NCI-H1417 (cell line): ENCODE measurements at regions not wholly inside any gene's neighbourhood (a gene's known extent, or its start where the extent isn't known, plus 50 kb on each side); places are given as distances from the start of the nearest gene placed in this dataset.
"Not testable (repeated sequence)": the region's sequence is repeated elsewhere in the genome, so short reads cannot be mapped to it uniquely, and the experiment has no call there.

ENCODE experiments used
- DNase-seq, 3 experiments: peaks; one replicate each; lab custom pipeline; 2025; lab: John Stamatoyannopoulos, UW

GRCh38 chr1:115534106-115534505 is 107.7 kb upstream of the VANGL1 start:
- DNase-seq: no peak

DNA sequence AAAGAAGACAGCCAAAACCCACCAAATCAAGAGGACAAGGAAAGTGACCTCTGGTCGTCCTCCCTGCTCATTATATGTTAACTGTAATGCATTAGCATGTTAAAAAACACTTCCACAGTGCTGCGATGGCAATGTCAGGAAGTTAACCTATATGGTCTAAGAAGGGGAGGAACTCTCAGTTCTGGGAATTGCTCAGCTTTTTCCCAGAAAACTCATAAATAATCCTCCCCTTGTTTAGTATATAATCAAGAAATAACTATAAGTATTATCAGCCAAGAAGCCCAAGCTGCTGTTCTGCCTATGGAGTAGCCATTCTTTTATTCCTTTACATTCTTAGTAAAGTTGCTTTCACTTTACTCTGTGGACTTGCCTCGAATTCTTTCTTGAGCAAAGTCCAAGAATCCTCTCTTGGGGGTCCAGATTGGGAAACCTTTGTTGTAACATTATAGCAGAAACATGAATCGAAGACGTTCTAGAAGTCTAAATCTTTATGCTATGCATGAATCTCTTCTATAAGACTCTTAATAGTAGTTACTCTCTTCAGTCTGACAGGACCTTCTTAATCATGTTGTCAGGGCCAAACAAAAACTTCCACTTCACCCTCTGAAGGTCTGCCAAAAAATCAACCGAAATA is 110.0 kb upstream of the VANGL1 start:
- DNase-seq: no peak

GRCh38 chr1:115530407-115530806 is 111.4 kb upstream of the VANGL1 start:
- DNase-seq: no peak

DNA sequence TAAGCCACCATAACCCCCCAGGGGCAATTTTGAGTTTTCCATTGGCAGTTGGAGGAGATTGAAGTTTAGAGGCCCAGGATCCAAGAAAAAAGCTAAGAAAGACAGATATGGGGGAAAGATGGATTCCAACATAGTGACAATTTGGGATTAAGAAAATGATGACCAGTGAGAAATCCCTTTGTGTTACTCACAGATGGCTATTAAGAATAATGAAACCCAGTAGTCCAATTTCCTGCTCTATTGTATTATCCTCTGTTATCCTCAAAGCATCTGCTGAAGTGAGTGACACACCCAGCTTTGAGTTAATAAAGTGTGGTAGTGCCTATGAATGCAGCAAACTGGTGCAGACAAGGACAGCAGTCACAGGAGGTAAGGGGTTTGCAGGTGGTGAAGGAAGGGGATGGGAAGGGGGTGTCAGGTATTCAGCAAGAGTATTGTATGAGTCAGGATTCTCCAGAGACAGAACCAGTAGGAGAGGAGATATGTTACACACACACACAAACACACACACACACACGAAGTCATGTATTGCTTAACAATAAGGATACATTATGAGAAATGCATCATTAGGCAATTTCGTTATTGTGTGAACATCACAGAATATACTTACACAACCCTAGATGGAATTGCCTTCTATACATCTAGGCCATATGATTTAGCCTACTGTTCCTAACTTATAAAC is 112.4 kb upstream of the VANGL1 start:
- peak in 1 of 3 experiments; percentile 21 for DNase-seq

DNA sequence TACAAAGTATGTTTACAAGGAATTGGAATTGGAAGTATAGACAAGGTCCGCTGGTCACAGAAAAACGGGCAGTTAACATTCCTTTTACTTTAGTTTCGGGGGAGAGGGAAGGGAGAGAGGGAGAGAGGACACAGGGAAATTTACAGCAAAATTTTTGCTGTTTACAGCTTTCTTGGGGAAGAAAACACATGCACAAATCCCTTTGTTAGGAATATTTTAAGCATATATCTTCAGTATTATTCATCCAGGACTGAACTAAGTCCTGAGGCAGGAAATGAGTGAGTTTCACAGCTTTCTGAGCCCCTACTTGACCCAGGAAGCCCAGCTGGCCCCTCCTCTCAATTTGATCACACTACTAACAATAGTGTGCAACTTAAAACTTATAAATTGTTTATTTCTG is 113.4 kb upstream of the VANGL1 start:
- not testable (repeated sequence) for DNase-seq

GRCh38 chr1:115527746-115528145 is 114.0 kb upstream of the VANGL1 start:
- DNase-seq: no peak

DNA sequence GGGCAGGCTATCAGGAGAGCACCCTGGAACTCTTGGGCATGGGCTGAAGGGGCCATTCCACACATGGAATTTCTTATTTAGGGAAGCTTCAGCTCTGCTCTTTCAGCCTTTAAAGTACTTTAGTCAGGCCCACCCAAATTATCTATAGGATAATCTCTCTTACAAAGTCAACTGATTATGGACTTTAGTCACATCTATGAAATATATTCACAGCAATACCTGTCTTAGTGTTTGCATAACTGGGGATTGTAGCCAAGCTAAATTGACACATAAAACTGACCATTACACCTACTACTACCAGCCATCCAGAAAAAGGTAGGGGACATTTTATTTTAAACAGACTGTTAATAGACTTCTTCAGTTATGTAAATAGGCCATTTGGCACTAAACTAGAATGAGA is 114.9 kb upstream of the VANGL1 start:
- DNase-seq: no peak

DNA sequence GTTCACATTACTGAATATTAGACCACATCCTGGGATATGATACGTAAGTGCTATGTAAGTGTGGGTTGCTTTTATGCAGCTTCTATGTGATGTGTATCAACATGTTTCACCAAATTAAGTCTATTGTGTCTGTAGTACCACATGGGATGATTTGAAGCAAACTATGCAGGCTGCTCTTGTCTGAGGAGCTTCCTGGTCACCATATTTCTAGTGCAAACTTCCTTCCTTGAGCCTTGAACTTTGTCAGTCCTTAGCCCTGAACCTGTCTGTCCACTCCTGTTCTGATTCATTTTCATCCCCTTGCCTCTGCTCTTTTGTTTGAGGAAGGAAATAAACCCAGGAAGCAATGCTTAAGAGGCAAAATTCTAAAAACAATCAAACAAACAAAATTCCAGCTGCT is 117.5 kb upstream of the VANGL1 start:
- no peak for DNase-seq

- no peak for DNase-seq
These were observed 119.4 kb upstream of the VANGL1 start for GRCh38 chr1:115522386-115522785.

- no peak for DNase-seq
These were observed 126.5 kb upstream of the VANGL1 start for GRCh38 chr1:115515270-115515669.

DNA sequence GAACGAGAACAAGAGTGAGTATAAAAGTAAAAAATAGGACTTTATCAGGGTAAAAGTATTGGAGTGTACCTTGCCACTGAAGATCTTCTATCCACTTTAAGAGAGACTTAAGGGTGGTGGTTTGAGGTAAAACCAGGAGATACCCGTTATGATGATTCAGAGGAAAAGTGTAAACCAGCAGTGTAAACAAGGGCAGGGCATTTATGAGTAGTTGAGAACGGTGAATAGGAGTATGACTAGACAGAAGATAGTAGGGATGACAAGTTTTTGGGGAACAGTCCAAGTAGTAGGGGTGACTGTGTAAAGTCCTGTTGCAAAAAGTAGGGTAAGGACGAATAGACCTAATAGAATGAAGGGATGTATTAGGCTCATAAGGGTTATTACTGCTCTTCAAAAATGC is 131.5 kb upstream of the VANGL1 start:
- DNase-seq: not testable (repeated sequence)

DNA sequence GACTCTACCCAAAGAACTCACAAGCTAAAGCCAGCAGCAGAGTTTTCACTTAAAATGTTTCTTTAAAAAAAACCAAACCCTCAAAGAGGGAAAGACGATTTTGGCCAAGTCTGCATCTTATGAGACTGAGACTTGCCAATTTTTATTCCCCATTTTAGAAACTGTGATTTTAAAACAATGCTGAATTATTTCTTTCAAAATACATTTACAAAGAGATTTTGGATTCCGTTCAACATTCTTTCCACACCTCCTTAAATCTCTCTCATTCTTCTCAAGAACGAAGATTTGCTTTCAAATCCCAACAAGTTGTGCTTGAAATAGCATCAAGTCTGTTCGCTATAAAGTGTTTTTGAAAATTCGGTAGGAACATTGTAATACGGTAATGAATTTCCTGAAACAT is 133.9 kb upstream of the VANGL1 start:
- DNase-seq: no peak

GRCh38 chr1:115506924-115507589 is 134.7 kb upstream of the VANGL1 start:
- peak; percentile 6 to 39 (median 8) for DNase-seq

- DNase-seq: peak in 1 of 3 experiments; percentile 19
These were observed 135.3 kb upstream of the VANGL1 start for GRCh38 chr1:115506518-115506917.

- DNase-seq: peak in 2 of 3 experiments; percentile 37 to 95
These were observed 136.6 kb upstream of the VANGL1 start for GRCh38 chr1:115505148-115505571.

- DNase-seq: not testable (repeated sequence)
These were observed 139.6 kb upstream of the VANGL1 start for GRCh38 chr1:115502183-115502582.

GRCh38 chr1:115501476-115501875 is 140.3 kb upstream of the VANGL1 start:
- no peak for DNase-seq

DNA sequence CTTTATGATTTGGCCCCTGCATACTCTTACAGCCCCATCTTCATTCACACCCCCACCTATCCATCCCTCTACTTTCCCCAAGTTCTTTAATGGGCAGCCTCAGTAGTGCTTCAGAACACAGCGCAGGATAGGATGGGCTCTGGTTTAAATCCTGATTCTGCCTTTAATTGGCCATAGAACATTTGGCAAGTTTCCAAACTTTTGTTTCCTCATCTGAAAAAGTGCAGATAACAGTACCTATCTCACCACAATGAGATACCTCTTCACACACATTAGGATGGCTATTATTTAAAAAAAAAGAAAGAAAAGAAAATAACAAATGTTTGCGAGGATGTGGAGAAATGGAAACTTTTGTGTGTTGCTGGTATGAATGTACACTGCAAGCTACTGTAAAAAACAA is 142.5 kb upstream of the VANGL1 start:
- no peak for DNase-seq

GRCh38 chr1:115496904-115497527 is 144.8 kb upstream of the VANGL1 start:
- DNase-seq: no peak

DNA sequence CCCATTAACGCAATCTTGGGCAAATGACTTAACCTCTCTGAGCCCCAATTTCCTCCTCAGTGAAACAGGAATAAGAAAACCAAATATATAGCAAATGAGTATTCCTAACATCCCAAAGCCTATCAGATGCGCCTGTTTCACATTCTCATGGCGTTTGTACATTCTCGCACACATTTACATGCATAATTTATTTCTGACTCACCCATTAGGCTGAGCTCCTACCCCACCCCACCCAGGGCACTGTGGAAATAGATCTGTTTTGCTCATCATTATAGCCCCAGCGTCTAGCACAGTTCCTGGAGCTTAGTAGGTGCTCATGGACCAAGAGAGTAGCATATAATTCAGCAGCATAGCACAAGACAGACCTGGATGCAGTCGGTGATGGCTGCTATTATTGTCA is 146.1 kb upstream of the VANGL1 start:
- no peak for DNase-seq

DNA sequence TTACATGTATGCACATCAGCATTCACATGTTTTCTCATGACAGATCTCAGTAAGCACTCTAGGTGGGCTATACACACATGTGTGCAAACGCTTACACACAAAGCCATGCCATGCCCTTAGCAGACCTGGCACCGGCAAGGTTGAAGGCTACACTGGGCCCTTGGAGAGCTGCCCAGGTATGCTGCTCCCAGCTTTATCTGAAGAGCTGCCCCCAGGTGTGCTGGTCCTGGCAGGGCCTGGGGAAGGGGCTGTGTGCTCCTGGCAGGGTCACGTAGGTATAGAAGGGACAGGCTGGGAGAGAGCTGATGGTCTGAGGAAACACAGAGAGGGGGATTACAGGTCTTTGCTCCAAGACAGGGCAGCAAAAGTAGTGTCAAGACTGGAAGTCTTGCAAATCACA is 146.7 kb upstream of the VANGL1 start:
- no peak for DNase-seq

DNA sequence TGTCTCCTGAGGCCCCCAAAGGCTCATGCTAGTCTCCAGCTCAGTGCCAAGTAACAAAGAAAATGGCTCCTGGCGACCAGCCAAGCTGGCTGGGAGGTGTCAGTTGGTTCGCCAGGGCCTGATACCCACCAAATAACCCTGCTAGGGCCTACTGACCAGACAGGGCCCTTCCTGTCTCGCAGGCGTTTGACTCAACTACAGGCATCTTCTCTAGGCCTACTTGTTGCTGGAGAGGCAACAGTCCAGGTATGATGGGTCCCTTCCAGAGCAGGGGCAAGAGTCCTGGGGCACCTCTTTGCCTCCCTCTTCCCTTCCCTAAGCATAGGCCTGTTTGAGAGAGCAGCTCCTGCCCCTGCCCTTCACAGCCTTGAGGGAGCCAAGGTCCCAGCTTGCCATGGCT is 147.9 kb upstream of the VANGL1 start:
- DNase-seq: no peak

DNA sequence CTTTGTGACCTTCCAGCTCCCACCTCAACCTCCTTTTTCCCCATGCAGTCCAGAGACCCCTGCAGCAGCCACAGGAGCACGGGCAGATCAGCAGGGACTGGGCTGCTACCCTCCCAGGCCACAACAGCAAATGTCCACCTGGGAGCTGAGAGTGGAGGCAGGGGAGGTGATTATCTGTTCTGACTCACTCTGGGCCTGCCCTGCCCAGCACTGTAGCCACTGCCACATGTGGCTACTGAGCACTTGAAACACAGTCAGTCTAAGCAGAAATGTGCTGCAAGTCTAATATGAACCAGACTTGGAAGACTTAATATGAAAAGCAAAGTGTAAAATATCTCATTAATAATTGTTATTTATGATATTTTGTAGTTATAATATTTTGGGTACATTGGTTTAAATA is 148.9 kb upstream of the VANGL1 start:
- no peak for DNase-seq
